ENCODE measurements at regions not wholly inside any gene's neighbourhood (a gene's known extent, or its start where the extent isn't known, plus 50 kb on each side); places are given as distances from the start of the nearest gene placed in this dataset.

DNA sequence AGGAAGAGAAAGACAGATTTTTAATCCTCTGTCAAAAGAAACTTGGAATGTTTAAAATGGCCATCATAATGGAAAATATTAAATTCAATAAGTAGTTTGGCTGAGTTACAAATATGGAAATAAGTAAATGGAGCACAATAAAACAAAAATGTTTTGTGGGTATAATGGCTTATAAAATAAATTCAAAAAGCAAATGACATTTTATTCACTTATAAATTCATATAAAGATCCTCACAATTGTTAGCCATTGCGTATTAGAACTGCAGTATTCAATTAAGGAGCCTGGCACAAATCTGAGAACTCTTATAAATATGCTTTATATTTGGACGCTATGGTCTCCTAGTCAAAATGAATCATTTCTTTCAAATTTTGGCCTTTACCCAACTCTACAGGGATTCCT, 339.0 kb upstream of the PABPC4L start:
- TF ChIP-seq NFIC (IDR thresholded peaks at IDR 0.05) (no peak), CREB1 (IDR thresholded peaks at IDR 0.05; ENCODE audit: low read depth) (no peak), EGR1 (IDR thresholded peaks at IDR 0.05) (no peak)
- TF ChIP-seq, protein P1, sequence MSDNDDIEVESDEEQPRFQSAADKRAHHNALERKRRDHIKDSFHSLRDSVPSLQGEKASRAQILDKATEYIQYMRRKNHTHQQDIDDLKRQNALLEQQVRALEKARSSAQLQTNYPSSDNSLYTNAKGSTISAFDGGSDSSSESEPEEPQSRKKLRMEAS (IDR thresholded peaks at IDR 0.05) = no peak
- TF ChIP-seq, protein P2, sequence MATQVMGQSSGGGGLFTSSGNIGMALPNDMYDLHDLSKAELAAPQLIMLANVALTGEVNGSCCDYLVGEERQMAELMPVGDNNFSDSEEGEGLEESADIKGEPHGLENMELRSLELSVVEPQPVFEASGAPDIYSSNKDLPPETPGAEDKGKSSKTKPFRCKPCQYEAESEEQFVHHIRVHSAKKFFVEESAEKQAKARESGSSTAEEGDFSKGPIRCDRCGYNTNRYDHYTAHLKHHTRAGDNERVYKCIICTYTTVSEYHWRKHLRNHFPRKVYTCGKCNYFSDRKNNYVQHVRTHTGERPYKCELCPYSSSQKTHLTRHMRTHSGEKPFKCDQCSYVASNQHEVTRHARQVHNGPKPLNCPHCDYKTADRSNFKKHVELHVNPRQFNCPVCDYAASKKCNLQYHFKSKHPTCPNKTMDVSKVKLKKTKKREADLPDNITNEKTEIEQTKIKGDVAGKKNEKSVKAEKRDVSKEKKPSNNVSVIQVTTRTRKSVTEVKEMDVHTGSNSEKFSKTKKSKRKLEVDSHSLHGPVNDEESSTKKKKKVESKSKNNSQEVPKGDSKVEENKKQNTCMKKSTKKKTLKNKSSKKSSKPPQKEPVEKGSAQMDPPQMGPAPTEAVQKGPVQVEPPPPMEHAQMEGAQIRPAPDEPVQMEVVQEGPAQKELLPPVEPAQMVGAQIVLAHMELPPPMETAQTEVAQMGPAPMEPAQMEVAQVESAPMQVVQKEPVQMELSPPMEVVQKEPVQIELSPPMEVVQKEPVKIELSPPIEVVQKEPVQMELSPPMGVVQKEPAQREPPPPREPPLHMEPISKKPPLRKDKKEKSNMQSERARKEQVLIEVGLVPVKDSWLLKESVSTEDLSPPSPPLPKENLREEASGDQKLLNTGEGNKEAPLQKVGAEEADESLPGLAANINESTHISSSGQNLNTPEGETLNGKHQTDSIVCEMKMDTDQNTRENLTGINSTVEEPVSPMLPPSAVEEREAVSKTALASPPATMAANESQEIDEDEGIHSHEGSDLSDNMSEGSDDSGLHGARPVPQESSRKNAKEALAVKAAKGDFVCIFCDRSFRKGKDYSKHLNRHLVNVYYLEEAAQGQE (IDR thresholded peaks at IDR 0.05; ENCODE audit: low read depth) = no peak

DNA sequence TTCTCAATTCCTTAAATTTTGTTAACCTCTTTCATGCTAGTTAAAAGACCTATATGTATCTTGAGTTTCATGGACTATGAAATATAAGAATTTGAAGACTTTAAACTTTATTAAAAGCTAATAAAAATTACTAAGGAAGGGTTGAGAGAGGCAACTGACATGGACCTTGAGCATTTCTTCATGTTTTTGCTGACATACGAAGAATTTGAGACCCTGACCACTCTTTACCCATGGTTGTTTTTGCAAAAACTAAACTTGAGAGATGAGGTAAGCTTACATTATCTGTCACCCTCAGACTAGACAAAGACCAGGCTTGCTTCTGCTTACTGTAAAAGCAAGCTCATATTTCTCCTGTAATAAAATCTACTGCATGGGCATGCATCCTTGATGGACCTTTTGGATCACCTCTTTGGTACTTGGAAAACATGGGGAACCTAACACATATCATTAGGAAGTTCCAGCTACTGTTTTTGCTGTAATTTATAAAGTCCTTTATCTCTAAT, 338.2 kb upstream of the PABPC4L start:
- TF ChIP-seq, protein P1 (IDR thresholded peaks at IDR 0.05) = no peak
- TF ChIP-seq NFIC (IDR thresholded peaks at IDR 0.05) (no peak), TAF1 (IDR thresholded peaks at IDR 0.05; ENCODE audit: low read depth) (no peak), RAD21 (IDR thresholded peaks at IDR 0.05; ENCODE audit: low read depth) (no peak), YY1 (IDR thresholded peaks at IDR 0.05; ENCODE audit: low read depth) (no peak), CEBPB (IDR thresholded peaks at IDR 0.05) (no peak), FOXM1 (IDR thresholded peaks at IDR 0.05; ENCODE audit: borderline replicate concordance, low read depth) (no peak), EGR1 (IDR thresholded peaks at IDR 0.05) (no peak), TCF12 (IDR thresholded peaks at IDR 0.05; ENCODE audit: low read depth) (no peak), ZBTB7A (IDR thresholded peaks at IDR 0.05; ENCODE audit: low read depth) (no peak), EP300 (IDR thresholded peaks at IDR 0.05; ENCODE audit: borderline replicate concordance) (no peak), CREB1 (IDR thresholded peaks at IDR 0.05; ENCODE audit: low read depth) (no peak), TEAD4 (IDR thresholded peaks at IDR 0.05) (no peak)
- TF ChIP-seq, protein P3, sequence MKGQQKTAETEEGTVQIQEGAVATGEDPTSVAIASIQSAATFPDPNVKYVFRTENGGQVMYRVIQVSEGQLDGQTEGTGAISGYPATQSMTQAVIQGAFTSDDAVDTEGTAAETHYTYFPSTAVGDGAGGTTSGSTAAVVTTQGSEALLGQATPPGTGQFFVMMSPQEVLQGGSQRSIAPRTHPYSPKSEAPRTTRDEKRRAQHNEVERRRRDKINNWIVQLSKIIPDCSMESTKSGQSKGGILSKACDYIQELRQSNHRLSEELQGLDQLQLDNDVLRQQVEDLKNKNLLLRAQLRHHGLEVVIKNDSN (IDR thresholded peaks at IDR 0.05) = no peak
- TF ChIP-seq, protein P2 (IDR thresholded peaks at IDR 0.05; ENCODE audit: low read depth) = no peak

DNA sequence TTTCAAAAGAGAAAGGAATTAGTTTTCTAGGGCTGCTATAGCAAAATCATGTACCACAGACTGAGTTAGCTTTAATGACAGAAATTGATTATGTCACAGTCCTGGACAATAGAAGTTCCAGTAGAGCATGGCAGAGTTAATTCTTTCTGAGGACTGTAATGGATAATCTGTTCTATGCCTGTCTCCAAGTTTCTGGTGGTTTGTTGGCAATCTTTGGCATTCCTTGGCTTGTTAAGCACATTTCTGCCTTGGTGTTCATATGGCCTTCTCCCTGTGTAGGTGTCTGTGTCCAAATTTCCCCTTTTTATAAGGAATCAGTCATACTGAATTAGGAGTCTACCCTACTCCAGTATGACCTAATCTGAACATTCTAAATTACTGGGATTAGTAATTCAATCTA, 336.1 kb upstream of the PABPC4L start:
- TF ChIP-seq EGR1 (IDR thresholded peaks at IDR 0.05) (no peak), NFIC (IDR thresholded peaks at IDR 0.05) (no peak), CEBPB (IDR thresholded peaks at IDR 0.05) (no peak), TAF1 (IDR thresholded peaks at IDR 0.05; ENCODE audit: low read depth) (no peak), EP300 (IDR thresholded peaks at IDR 0.05; ENCODE audit: borderline replicate concordance) (no peak), ZBTB7A (IDR thresholded peaks at IDR 0.05; ENCODE audit: low read depth) (no peak), TEAD4 (IDR thresholded peaks at IDR 0.05) (no peak), CREB1 (IDR thresholded peaks at IDR 0.05; ENCODE audit: low read depth) (no peak), TCF12 (IDR thresholded peaks at IDR 0.05; ENCODE audit: low read depth) (no peak), YY1 (IDR thresholded peaks at IDR 0.05; ENCODE audit: low read depth) (no peak), FOXM1 (IDR thresholded peaks at IDR 0.05; ENCODE audit: borderline replicate concordance, low read depth) (no peak), RAD21 (IDR thresholded peaks at IDR 0.05; ENCODE audit: low read depth) (no peak)
- TF ChIP-seq, protein P3 (IDR thresholded peaks at IDR 0.05) = no peak
- TF ChIP-seq, protein P2 (IDR thresholded peaks at IDR 0.05; ENCODE audit: low read depth) = no peak
- TF ChIP-seq, protein P1 (IDR thresholded peaks at IDR 0.05) = no peak

DNA sequence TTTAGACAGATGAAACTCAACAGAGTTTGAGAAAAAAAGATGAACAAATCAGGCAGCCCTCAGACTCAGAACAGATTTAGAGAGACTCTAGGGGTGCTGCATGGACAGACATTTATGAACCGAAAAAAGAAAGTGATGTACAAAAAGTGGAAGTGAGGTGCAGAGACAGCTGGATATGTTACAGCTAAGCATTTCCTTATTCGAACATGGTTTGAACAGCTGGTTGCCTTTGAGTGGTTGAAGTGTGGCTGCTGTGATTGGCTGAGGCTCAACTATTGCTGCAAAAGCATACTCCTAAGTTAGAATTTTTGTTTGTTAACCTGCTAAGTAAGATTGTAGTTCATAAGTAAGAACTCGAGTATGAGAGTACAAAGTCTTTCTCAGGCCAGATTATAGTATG, 331.5 kb upstream of the PABPC4L start:
- TF ChIP-seq RAD21 (IDR thresholded peaks at IDR 0.05; ENCODE audit: low read depth) (no peak), ZBTB7A (IDR thresholded peaks at IDR 0.05; ENCODE audit: low read depth) (no peak), NFIC (IDR thresholded peaks at IDR 0.05) (no peak), YY1 (IDR thresholded peaks at IDR 0.05; ENCODE audit: low read depth) (no peak), TAF1 (IDR thresholded peaks at IDR 0.05; ENCODE audit: low read depth) (no peak), TCF12 (IDR thresholded peaks at IDR 0.05; ENCODE audit: low read depth) (no peak), CEBPB (IDR thresholded peaks at IDR 0.05) (no peak), TEAD4 (IDR thresholded peaks at IDR 0.05) (no peak), CREB1 (IDR thresholded peaks at IDR 0.05; ENCODE audit: low read depth) (no peak), FOXM1 (IDR thresholded peaks at IDR 0.05; ENCODE audit: borderline replicate concordance, low read depth) (no peak)
- TF ChIP-seq, protein P1 (IDR thresholded peaks at IDR 0.05) = no peak
- TF ChIP-seq, protein P3 (IDR thresholded peaks at IDR 0.05) = no peak
